LNCAP (cell line): ENCODE measurements at regions not wholly inside any gene's neighbourhood (a gene's known extent, or its start where the extent isn't known, plus 50 kb on each side); places are given as distances from the start of the nearest gene placed in this dataset.

Experiments used
- TF ChIP-seq, protein P1 (sequence below): fragments of 450-650 bp; IDR thresholded peaks from 2 replicates; pipeline ENCODE4 v1.5.1; 2017; ENCODE audit warnings: mild to moderate bottlenecking

DNA sequence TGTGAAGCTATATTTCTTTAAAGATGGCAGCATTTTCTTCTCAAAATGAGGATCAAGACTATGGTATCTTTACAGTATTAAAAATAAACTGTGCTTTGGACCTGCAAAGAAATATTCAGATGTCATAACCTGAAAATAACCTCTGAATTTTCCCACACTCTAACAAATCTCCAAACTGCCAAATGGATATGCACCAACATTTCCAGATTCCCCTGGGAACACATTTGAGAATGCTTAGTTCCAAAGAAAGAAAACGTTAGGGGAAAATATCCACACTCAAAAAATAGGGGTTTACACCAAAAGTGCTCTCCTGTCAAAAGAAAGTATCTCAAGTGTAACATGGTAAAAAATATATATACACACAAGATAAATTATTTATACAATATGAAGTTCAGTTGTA is 69.1 kb upstream of the ARHGAP29 start:
- TF ChIP-seq, protein P1, sequence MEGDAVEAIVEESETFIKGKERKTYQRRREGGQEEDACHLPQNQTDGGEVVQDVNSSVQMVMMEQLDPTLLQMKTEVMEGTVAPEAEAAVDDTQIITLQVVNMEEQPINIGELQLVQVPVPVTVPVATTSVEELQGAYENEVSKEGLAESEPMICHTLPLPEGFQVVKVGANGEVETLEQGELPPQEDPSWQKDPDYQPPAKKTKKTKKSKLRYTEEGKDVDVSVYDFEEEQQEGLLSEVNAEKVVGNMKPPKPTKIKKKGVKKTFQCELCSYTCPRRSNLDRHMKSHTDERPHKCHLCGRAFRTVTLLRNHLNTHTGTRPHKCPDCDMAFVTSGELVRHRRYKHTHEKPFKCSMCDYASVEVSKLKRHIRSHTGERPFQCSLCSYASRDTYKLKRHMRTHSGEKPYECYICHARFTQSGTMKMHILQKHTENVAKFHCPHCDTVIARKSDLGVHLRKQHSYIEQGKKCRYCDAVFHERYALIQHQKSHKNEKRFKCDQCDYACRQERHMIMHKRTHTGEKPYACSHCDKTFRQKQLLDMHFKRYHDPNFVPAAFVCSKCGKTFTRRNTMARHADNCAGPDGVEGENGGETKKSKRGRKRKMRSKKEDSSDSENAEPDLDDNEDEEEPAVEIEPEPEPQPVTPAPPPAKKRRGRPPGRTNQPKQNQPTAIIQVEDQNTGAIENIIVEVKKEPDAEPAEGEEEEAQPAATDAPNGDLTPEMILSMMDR = no peak

DNA sequence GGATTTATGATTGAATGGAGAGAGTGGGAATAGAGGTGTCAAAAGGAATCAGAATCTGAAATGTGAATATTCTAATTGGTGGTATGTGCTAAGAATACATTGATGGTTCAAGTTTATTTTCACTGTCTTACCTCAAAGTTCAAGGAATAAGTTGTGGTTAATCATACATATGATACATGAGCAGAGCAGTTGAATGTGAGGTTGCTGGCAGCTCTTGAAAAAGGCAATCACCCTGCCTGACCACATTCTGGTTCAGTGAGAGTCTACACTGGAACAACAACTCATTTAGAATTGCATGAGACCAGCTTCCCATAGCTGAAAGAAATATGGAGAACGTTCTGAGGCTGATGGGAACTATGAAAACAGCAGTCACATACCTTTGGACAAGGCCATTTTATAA is 68.3 kb upstream of the ARHGAP29 start:
- TF ChIP-seq, protein P1 = no peak

GRCh38 chr1:94304553-94304952 is 67.2 kb upstream of the ARHGAP29 start:
- TF ChIP-seq, protein P1 = no peak

DNA sequence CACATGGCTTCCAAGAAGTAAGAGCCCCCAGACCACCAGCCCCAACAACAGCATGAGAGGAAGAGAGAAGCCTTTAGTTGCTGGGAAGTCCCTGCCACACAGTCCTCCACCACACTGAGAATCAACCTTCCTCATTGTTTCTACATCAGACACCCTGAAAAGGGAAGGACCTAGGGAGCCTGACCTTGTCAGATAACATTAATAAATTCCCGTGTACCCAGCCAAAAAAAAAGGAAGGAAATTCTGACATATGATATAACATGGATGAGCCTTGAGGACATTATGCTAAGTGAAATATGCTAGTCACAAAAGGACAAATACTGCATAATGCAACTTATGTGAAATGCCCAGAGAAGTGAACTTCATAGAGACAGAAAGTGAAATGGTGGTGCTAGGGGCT is 65.6 kb upstream of the ARHGAP29 start:
- TF ChIP-seq, protein P1 = no peak

GRCh38 chr1:94302497-94302896 is 65.1 kb upstream of the ARHGAP29 start:
- TF ChIP-seq, protein P1 = no peak

DNA sequence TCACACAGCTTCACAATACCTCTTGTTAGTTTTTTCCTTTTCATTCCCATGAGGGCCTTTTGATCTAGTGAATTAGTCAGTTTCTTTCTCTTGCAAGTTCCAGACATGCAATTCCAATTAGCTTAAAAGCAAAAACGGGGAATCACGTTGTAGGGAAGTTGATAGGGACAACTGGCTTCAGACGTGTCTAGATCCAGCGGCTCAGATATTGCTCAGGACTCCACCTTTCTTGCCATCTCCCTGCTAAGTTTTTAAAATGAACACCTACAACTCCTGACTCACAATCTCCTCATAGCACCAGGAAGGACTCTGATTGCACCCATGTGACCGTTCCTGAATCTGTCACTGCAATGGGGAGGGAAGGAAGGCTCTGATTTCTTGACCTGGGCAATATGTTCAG is 63.8 kb upstream of the ARHGAP29 start:
- TF ChIP-seq, protein P1 = no peak

DNA sequence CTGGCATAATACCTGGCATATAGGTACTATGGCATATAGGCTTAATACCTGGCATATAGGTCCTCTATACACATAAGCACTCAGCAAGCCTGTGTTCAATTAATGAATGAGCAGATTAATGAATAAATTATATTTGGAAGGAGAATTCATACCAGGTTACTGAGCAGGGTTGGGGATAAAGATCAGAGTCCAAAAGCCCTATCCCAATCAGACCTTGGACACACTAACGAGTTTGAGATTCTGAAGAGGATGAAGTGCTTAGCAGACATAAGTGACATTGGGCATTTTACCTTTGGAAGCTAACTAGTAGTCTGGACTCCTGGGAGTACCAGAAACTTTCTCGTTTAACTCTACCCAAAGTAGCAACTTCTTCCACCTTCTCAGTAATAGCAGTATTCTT is 63.3 kb upstream of the ARHGAP29 start:
- TF ChIP-seq, protein P1 = no peak
